GM12878 (cell line): ENCODE measurements at regions not wholly inside any gene's neighbourhood (a gene's known extent, or its start where the extent isn't known, plus 50 kb on each side); places are given as distances from the start of the nearest gene placed in this dataset.

Experiments used
- ATAC-seq: fragments of 200-7000 bp; cut with Tn5 transposase; 3 replicates; pipeline ENCODE4 v1.9.1; 2020; ENCODE audit warnings: mild to moderate bottlenecking, moderate library complexity
- BruUV-seq: library from RNA; stranded (reverse); fragments of 400-500 nt; replicated peaks from 2 replicates; lab custom pipeline; 2021; lab: Mats Ljungman, UMichigan
- CTCF ChIA-PET: fragments of 300-600 bp; sonication (Branson Sonifier 250); formaldehyde crosslinking; extraction: SDS; loops from one replicate; lab custom pipeline; 2021; ENCODE audit warnings: inconsistent platforms; lab: Yijun Ruan, JAX
- POLR2A ChIA-PET: fragments of 350-600 bp; formaldehyde crosslinking; extraction: SDS; loops from one replicate; lab custom pipeline; 2021; ENCODE audit warnings: inconsistent platforms; lab: Charles Lee
- RAD21 ChIA-PET: fragments of 300-600 bp; sonication (Branson Sonifier 250); formaldehyde crosslinking; loops from one replicate; lab custom pipeline; 2023; ENCODE audit warnings: antibody characterized with exemption; ENCODE audit not compliant: unreplicated experiment; lab: Charles Lee
- SMC1A ChIA-PET: fragments of 300-600 bp; sonication (Branson Sonifier 250); formaldehyde crosslinking; loops from one replicate; lab custom pipeline; 2023; ENCODE audit not compliant: unreplicated experiment, uncharacterized antibody; lab: Charles Lee
- DNase-seq: peaks from one replicate; pipeline ENCODE4 v3.0.0-alpha.2; 2011; ENCODE audit warnings: low read depth, low spot score
- FAIRE-seq: peaks from 3 replicates; lab custom pipeline; 2011; peaks lifted over from hg19 to GRCh38; lab: Jason Lieb, UNC
- H2AFZ ChIP-seq: 2 replicates; pipeline ENCODE4 v1.6.0; 2011; ENCODE audit warnings: low read depth, low read length, control low read depth; ENCODE audit not compliant: control insufficient read depth
- H3K27ac ChIP-seq: 2 replicates; pipeline ENCODE4 v1.5.1; 2011; ENCODE audit warnings: control low read depth; ENCODE audit not compliant: control insufficient read depth, insufficient read depth
- H3K27me3 ChIP-seq, 2 experiments: replicated peaks in 1 of 2; 2 replicates each; pipeline versions ENCODE4 v1.6.0 to v1.6.1; 2011; ENCODE audit warnings: low read length in 1 of 2; ENCODE audit not compliant: control insufficient read depth in 2 of 2, insufficient read depth in 2 of 2
- H3K36me3 ChIP-seq, 2 experiments: 2 replicates each; pipeline ENCODE4 v1.5.1; 2011; ENCODE audit warnings: low read length in 1 of 2; ENCODE audit not compliant: control insufficient read depth in 2 of 2, insufficient read depth in 2 of 2
- H3K4me1 ChIP-seq: 2 replicates; pipeline ENCODE4 v1.6.1; 2011; ENCODE audit warnings: mild to moderate bottlenecking, low read length, moderate library complexity, mixed read lengths; ENCODE audit not compliant: control insufficient read depth, insufficient read depth
- H3K4me2 ChIP-seq: 2 replicates; pipeline ENCODE4 v1.6.0; 2011; ENCODE audit warnings: control low read depth; ENCODE audit not compliant: control insufficient read depth, insufficient read depth
- H3K4me3 ChIP-seq: fragments of 200-600 bp; sonication (generic); 2 replicates; pipeline ENCODE4 v1.5.1; 2016
- H3K79me2 ChIP-seq: 2 replicates; pipeline ENCODE4 v1.6.0; 2011; ENCODE audit warnings: low read length; ENCODE audit not compliant: control insufficient read depth, insufficient read depth
- H3K9ac ChIP-seq: 2 replicates; pipeline ENCODE4 v1.8.0; 2011; ENCODE audit warnings: low read length, control low read depth, mixed read lengths; ENCODE audit not compliant: control insufficient read depth, insufficient read depth
- H3K9me3 ChIP-seq: replicated peaks from 3 replicates; pipeline ENCODE4 v1.5.1; 2011; ENCODE audit warnings: mild to moderate bottlenecking, low read length; ENCODE audit not compliant: control insufficient read depth, insufficient read depth
- H4K20me1 ChIP-seq: 2 replicates; pipeline ENCODE4 v1.6.0; 2011; ENCODE audit not compliant: control insufficient read depth, insufficient read depth
- DPF2 ChIP-seq: fragments of 450-650 bp; IDR thresholded peaks from 2 replicates; pipeline ENCODE4 v1.6.1; 2017; ENCODE audit warnings: mild to moderate bottlenecking
- MXI1 ChIP-seq: fragments of 150-350 bp; IDR thresholded peaks from 2 replicates; pipeline ENCODE4 v1.6.1; 2011; ENCODE audit warnings: low read depth, mild to moderate bottlenecking, inconsistent platforms, low read length, improper control_type of control experiment
- RAD21 ChIP-seq: IDR thresholded peaks from 2 replicates; pipeline ENCODE4 v1.6.1; 2011; ENCODE audit warnings: mild to moderate bottlenecking, low read depth, low read length, moderate library complexity; ENCODE audit not compliant: insufficient read depth
- WGBS: methylation state at CpG from one replicate; pipeline ENCODE4 v1.1.6; 2016; ENCODE audit warnings: low lambda C conversion rate; ENCODE audit not compliant: insufficient replicate concordance, insufficient coverage; ENCODE audit errors: missing lambda C conversion rate; 5-methylcytosine and 5-hydroxymethylcytosine counted together
- in situ Hi-C: fragments of 300-500 bp; cut with MboI; formaldehyde crosslinking; loops from 9 replicates; pipeline ENCODE4 v1.14.3; 2018; ENCODE audit warnings: mixed read lengths
- intact Hi-C: fragments of 100-400 bp; cut with micrococcal nuclease; formaldehyde crosslinking; loops from one replicate; pipeline ENCODE4 v1.14.2; 2022; ENCODE audit not compliant: unreplicated experiment
- TF ChIP-seq, protein P1 (sequence below): fragments of 450-650 bp; IDR thresholded peaks from 2 replicates; pipeline ENCODE4 v1.6.1; 2016; ENCODE audit warnings: mild to moderate bottlenecking, moderate library complexity, borderline replicate concordance
- TF ChIP-seq, protein P2 (sequence below): IDR thresholded peaks from 2 replicates; pipeline ENCODE4 v1.6.1; 2012; ENCODE audit warnings: low read depth, low read length, improper control_type of control experiment
- TF ChIP-seq, protein P3 (sequence below): IDR thresholded peaks from 2 replicates; pipeline ENCODE4 v1.6.1; 2012; ENCODE audit warnings: mild to moderate bottlenecking, low read depth, low read length

DNA sequence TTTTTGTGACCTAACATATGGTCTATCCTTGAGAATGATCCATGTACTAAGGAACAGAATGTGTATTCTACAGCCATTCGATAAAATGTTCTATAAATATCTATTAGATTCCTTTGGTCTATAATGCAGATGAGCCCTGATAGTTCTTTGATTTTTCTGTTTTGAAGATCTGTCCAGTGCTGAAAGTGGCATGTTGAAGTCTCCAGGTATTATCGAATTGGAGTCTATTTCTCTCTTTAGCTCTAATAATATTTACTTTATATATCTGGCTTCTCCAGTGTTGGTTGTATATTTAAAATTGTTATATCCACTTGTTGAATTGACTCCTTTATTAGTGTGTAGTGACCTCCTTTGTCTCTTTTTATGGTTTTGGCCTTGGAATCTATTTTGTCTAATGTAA is 377.9 kb downstream of the ARL6IP6 start:
- FAIRE-seq, result no peak
- H3K4me3 ChIP-seq, result no peak overlapping the region
- intact Hi-C loops (no loop called here), in situ Hi-C loops (no loop called here)
- H3K4me1 ChIP-seq, result no peaks in the 10 kb centered on the region
- RAD21 ChIA-PET, result no interaction called here
- H3K79me2 ChIP-seq, result no peaks in the 10 kb centered on the region
- POLR2A ChIA-PET, result no interaction called here
- no peaks in the 10 kb centered on the region for H3K9me3 ChIP-seq
- H3K27ac ChIP-seq, result no peak overlapping the region
- TF ChIP-seq, protein P1, sequence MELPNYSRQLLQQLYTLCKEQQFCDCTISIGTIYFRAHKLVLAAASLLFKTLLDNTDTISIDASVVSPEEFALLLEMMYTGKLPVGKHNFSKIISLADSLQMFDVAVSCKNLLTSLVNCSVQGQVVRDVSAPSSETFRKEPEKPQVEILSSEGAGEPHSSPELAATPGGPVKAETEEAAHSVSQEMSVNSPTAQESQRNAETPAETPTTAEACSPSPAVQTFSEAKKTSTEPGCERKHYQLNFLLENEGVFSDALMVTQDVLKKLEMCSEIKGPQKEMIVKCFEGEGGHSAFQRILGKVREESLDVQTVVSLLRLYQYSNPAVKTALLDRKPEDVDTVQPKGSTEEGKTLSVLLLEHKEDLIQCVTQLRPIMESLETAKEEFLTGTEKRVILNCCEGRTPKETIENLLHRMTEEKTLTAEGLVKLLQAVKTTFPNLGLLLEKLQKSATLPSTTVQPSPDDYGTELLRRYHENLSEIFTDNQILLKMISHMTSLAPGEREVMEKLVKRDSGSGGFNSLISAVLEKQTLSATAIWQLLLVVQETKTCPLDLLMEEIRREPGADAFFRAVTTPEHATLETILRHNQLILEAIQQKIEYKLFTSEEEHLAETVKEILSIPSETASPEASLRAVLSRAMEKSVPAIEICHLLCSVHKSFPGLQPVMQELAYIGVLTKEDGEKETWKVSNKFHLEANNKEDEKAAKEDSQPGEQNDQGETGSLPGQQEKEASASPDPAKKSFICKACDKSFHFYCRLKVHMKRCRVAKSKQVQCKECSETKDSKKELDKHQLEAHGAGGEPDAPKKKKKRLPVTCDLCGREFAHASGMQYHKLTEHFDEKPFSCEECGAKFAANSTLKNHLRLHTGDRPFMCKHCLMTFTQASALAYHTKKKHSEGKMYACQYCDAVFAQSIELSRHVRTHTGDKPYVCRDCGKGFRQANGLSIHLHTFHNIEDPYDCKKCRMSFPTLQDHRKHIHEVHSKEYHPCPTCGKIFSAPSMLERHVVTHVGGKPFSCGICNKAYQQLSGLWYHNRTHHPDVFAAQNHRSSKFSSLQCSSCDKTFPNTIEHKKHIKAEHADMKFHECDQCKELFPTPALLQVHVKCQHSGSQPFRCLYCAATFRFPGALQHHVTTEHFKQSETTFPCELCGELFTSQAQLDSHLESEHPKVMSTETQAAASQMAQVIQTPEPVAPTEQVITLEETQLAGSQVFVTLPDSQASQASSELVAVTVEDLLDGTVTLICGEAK, result no peak
- TF ChIP-seq, protein P2, sequence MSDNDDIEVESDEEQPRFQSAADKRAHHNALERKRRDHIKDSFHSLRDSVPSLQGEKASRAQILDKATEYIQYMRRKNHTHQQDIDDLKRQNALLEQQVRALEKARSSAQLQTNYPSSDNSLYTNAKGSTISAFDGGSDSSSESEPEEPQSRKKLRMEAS, result no peak
- TF ChIP-seq MXI1 (no peak), DPF2 (no peak), RAD21 (no peak)
- TF ChIP-seq, protein P3, sequence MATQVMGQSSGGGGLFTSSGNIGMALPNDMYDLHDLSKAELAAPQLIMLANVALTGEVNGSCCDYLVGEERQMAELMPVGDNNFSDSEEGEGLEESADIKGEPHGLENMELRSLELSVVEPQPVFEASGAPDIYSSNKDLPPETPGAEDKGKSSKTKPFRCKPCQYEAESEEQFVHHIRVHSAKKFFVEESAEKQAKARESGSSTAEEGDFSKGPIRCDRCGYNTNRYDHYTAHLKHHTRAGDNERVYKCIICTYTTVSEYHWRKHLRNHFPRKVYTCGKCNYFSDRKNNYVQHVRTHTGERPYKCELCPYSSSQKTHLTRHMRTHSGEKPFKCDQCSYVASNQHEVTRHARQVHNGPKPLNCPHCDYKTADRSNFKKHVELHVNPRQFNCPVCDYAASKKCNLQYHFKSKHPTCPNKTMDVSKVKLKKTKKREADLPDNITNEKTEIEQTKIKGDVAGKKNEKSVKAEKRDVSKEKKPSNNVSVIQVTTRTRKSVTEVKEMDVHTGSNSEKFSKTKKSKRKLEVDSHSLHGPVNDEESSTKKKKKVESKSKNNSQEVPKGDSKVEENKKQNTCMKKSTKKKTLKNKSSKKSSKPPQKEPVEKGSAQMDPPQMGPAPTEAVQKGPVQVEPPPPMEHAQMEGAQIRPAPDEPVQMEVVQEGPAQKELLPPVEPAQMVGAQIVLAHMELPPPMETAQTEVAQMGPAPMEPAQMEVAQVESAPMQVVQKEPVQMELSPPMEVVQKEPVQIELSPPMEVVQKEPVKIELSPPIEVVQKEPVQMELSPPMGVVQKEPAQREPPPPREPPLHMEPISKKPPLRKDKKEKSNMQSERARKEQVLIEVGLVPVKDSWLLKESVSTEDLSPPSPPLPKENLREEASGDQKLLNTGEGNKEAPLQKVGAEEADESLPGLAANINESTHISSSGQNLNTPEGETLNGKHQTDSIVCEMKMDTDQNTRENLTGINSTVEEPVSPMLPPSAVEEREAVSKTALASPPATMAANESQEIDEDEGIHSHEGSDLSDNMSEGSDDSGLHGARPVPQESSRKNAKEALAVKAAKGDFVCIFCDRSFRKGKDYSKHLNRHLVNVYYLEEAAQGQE, result 0 out of 2 replicates have a peak, but pooled peaks have one; percentile 37
- SMC1A ChIA-PET, result no interaction called here
- BruUV-seq, result no TSS peak
- no peak overlapping the region for H3K9ac ChIP-seq
- ATAC-seq, result no peak
- H3K27me3 ChIP-seq, result no peaks in the 10 kb centered on the region
- 54% methylated on average over 2 of the region's 2 CpGs for WGBS
- H2AFZ ChIP-seq, result no peak overlapping the region
- no peak overlapping the region for H3K4me2 ChIP-seq
- CTCF ChIA-PET, result no interaction called here
- H4K20me1 ChIP-seq, result no peaks in the 10 kb centered on the region
- DNase-seq, result no peak
- no peaks in the 10 kb centered on the region for H3K36me3 ChIP-seq
